Medulla oblongata (tissue), 1 donor: ENCODE measurements at regions not wholly inside any gene's neighbourhood (a gene's known extent, or its start where the extent isn't known, plus 50 kb on each side); places are given as distances from the start of the nearest gene placed in this dataset.

Source experiments
- DNase-seq: peaks from one replicate; pipeline ENCODE4 v3.0.0-alpha.2; 2015; ENCODE audit errors: extremely low spot score

DNA sequence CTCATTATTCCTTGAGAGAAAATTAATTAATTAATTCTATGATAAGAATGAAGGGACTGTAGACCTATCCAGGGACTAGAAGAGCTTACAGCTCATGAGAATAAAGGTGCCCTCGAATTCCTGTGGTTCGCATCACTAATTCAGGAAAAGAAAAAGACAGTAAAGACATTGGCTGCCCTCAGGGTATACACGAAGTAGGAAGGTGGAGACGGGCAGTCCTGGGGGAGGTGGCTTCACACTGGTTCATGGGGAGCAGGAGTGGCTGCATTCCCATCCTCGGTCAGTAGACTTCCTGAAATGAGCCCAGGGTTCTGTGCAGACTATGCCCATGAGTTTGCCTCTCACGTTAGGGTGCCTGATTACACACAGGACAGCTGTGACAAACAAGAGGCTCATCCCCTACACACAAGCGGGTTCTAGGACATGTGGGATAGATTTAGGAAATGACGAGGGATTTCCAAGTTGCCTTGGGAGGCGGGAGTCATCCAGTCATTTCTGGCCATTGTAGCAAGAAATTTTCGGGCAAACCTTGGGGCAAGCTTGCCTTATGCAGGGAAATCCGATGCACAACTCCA, 282.2 kb downstream of the CYP26B1 start:
- no peak for DNase-seq

DNA sequence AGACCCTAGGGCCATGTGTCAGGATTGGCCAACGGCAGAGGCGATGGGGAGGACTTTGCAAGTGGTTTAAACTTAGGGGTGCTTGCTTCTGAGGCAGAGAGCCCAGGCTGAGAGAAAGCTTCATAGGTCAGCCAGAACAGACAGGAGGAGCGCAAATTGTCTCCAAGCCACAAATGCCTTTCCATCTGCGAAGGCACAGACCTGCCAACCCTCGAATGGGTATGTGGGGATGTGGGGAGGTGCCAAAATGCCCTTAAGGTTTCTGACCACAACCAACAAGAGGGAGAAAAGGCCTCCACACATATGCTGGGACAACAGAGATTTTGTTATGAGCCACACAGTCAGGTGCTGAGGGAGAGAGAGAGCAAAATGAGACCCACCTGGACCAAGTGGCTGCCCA, 283.6 kb downstream of the CYP26B1 start:
- no peak for DNase-seq

DNA sequence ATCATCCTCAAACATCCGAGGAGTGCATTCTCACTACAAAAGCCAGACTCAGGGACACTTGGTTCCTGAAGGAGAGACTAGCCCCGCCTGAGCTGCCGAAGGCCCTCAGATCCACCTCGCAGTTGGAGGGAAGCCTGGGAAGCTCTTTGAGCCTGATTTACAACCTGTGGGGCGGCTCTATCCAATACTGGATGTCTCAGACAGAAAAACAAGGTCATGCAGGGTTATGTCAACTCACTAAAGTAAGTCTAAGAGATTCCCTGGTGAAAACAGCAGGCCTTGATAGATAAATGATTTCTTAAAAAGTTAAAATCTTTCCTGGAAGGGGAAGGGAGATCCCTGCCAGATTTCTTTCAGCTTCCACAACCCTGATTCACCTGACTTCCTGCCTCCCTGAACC, 284.3 kb downstream of the CYP26B1 start:
- DNase-seq: no peak

DNA sequence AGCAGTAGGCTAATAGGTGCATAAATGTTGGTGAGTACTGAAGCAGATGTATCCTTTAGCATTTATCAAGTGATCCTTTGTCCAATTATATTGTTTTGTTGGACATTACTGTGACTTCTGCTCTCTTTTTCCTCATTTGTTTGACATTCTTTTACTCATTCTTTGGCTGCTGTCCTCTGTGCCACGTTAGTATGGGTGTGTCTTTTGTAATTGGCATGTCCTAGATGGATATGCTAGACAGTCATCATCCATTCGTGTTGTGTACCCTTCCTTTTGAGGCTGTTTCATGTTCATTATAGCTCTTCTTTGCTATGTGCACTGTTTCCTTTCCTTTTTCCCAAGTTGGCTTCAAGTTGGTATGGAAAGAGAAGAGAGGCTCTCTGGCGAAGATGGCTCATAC, 284.7 kb downstream of the CYP26B1 start:
- no peak for DNase-seq

DNA sequence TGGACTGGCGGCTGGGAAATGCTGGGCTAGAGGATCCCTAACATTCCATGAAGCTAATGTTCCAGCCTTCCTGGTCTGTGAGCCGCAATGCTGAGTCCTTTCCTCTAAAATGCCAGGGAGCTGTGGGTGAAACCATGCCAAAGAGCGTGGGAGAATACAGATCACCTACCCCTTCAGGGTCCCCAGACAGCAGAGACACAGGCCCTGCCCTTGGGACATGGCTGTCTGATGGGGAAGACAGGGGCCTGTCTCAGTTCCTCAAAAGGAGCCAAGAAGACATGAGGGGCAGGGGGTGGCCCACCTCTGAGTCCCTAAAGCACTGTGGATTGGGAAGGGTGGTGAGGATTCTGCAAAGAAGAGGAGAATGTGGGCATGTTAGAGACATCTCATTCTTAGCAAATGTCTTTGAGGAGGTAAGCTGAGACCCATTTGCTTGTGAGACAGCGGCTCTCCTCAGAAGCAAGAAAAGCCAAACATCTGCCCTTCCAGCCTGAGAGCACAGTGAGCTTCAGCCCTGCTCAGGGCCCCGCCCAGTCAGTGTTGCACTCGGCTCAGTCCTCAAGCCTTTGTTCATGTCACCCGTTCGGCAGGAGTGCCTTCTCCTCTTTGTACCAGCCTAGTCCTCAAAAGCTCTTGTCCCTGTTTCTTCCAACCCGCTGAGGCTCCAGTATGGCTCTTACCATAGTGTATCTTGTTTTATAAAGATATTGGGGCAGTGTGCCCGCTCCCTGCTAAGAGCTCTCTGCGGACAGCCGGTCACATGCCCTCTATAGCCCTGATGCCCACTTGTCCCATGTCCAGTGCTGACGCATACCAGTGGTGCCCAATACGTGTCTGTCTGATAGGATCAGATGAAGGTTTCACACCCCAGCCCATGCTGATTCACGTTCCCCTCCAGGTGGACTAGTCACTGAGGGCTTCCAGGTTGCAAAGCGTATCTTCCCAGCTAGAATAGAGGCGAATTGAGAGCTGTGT, 286.2 kb downstream of the CYP26B1 start:
- DNase-seq: no peak

DNA sequence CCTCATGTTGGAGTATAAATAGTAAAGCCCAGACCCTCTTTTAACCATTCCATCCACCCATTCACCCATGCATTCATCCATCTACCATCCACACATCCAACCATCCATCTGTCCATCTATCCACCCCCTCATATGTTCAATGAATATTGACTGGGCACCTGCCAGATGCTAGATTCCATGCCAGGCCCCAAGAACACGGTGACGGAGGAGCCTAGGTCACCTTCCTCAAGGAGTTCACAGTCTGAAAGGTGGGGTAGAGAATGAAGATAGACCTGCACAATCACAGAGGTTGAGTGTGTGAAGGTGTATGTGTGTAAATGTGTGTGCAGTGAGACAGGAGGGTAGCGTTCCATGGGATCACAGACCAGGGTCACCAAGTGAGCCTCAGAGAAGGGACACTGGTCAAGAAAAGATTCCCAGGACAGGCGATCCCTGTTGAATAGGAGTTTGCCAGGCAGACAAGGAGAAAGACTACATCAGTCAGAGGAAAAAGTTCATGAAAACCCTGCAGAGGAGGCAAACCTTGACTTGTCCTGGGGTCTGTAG, 287.2 kb downstream of the CYP26B1 start:
- no peak for DNase-seq

DNA sequence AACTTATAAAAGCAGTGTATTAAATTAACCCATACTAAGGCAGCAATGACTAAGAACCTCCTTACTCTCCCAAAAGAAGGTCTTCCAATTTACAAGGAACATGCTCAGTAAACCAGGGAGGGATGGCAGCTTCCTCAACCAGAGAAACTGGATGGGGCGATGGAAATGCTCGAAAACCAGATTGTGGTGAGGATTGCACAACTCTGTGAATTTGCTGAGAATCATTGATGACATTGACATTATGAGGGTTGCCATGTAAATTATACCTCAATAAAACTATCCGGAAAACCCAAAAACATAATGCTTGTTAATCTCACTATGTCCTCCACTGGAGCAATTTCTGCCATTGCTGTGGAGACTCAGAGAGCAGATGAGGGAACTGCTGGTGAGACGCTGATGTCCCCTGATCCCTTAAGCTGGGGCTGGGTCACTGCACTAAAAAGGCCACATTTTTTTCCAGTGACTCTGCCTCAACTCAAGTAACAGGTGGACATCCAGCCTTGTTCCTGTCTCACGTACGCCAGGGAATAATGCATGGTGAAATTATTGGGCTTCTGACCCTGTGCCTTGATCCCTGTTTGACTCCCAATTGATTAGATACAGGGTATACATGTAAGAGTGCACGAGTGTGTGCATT, 288.3 kb downstream of the CYP26B1 start:
- no peak for DNase-seq

DNA sequence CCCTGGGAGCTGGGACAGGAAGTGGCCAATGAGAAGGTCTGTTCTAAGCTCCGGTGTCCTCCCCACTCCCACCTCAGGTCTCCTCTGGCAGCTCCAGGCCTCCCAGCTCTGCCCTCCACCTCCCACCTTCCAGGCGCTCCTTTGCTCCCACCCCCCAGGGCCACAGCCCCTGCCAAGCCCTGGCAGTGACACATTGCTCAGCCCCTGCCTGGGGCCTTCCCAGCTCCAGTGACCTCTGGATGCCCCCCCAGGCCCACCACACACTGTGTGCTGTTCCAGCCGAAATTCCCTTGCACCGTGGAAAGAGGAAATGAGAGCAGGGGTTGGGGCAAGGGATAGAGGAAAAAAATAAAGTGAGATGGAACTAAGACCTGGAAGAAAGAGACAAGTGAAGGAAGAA, 289.6 kb downstream of the CYP26B1 start:
- no peak for DNase-seq

DNA sequence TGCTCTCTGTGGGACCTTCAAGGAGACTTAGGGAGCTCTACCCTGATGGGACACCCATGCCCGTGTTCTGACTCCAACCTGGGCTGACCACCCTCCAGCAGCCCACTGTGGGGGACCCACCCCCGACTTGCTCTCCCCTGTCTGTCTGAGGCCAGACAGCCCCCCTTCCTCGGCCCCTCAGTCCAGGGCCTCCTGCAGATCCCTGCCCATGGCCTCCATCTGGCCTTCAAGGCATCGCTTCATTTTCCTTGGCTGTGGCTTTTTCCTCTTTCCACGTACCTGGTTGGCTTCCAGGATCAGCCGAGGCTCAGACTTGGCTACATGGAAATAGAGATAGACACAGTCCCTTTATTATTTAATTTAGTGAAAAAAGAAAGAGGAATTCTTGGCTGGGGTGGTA, 290.0 kb downstream of the CYP26B1 start:
- no peak for DNase-seq

DNA sequence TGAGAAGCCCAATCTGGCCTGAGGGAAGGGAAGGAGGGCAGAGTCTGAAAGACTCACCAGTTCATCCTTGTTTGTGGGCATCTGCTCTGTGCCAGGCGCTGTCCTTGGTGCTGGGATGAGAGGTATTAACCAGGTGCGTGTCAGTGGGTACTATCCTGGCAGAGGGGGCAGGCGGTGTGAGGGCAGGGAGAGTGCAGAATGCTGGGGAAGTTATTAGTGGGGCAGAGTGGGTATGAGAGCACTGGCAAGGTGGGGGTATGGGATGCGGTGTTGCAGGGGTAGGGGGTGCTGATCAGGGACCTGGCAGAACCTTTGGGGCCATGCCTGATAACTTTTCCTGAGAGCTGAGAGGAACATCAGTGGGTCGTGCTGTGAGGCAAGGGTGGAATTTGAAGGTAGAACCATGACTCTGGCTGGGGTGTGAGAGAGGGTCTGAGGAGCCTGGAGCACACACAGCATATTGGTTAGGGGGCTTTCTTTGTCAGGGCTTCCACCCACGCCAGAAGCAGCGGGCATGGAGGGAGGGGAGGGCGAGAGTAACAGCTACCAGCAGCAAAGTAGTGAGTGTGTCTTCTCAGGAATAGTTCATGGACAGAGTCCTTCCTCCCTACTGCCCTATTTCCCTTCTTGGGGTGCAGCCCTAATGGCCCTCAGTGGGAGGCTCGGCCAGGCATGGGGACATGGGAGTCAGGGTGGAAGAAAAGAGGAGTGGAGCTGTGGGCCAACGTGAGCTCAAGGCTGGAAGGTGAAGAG, 290.7 kb downstream of the CYP26B1 start:
- no peak for DNase-seq

DNA sequence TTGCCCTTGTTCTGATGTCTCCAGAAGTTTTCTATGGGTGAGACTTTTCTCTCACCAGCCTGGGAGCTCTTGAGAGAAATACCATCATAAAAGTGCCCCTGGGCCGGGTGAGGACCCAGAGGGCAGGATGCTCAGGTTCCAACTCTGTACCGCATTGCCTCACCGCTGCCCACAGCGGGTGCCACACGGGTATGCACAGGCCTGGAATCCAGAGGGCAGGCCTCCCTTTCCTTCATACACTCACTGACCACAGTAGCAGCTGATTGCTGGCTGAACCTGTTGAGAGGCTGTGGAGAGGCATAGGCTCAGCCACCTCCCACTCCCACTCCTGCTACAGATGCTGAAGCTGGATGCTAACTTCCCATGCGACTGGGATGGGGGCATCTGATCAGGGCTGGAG, 293.8 kb downstream of the CYP26B1 start:
- no peak for DNase-seq

DNA sequence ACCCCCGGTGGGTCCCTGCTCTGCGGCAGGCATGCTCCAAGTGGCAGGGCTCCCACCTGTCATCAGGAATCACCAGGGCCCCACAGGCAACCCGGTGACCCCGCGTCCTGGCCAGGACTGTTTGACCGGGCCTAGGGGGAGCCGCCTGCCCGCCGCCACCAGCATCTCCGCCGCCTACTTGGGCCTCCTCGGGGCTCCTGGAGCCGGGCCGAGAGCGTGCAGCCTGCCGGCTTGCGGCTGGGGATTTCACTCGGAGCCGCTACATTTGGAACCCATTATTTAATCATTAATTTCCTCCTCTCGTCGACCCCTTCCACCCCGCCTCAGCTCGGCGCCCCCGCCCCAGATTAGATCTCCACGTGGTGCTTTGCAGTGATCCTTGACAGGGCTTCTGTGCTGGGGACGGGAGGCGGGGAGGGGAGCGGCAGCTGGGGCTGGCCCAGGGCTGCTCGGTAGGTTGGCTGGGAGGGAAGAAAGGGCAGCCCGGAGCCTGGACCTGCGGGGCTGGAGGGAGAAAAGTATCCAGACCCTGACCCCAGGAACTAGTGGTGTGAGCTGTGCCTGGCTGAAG, 295.4 kb downstream of the CYP26B1 start:
- DNase-seq: no peak

DNA sequence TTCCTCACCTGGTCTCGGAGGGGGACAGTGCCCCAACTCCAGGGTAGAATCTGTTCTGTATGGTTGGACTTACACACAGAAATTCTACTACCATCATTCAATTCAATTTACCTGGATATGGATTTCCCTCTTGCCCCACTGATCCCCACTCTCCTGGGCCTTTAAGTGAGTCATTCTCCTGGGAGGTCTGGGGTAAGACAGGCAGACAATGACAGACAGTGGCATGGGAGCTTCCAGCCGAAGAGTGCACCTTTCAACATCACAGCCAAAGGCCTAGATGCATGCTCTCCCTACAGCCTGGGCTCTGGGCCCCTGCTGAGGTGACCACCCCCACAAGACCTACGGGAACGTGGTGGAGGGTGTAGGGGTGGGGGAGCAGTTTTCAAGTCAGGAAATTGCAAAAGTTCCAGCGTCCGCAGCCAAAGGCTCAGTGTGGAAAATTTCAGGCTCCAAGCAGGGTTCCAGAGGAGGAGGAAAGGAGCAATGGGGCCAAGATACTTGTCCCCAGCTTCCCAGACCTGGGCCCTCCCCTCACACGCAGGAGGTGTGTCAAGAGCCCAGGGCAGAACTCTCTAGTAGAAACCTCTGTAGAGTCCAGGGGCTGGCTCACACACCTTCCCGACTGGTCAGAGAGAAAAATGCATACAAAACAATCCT, 296.4 kb downstream of the CYP26B1 start:
- no peak for DNase-seq

DNA sequence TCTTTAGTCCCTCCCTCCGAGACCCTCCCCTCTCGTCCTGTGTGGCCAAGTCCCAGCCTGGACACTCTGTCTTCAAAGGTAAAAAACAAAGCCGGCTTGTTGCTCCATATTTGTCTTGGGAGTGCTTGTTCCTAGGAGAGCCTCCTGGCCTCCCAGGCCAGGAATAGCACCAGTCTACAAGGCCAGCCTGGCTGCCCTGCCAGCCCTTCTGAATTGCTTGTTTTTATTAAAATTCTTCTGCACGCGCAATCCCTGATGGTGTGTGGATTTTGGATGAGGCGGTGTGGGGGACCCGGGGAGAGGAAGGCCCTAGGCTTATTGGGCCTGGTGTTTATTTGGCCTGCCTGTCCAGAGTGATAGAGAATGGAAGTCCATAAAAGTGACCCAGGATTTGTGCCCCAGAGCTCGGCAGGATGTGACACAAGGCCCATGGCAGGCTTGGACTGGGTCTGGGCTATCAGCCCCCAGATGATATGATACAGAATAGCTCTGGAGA, 297.3 kb downstream of the CYP26B1 start:
- DNase-seq: no peak

DNA sequence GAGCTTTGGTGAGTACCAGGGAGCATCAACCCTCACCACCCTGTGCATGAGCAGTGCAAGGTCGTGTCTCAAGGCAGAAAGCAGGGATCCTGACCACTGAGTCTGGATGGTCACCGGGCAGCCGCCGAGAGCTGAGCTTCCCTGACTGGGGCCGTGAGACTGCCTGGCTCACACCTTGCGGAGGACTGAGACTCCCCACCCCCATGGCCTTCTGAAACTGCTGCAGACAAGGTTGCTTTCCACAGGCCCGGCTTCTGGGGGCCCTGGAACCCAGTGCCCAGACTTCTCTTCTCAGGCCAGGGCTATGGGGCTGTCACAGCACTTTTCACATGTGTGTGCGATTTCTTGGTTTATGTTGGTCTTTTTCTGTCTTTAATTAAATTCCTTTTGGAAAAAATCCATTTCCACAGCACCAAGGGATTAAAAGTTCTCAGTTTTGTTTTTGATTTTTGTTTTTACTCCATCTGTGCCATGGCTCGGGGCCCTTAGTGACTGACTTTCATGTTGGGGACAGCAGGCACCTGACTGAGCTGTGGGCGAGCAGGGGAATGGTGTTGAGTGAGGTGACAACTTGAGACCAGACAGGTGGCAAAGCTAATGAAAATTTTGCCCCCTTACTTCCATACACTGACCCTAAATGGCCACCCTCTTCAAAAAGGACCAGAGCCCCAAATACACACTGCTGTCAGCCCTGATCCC, 297.9 kb downstream of the CYP26B1 start:
- no peak for DNase-seq

DNA sequence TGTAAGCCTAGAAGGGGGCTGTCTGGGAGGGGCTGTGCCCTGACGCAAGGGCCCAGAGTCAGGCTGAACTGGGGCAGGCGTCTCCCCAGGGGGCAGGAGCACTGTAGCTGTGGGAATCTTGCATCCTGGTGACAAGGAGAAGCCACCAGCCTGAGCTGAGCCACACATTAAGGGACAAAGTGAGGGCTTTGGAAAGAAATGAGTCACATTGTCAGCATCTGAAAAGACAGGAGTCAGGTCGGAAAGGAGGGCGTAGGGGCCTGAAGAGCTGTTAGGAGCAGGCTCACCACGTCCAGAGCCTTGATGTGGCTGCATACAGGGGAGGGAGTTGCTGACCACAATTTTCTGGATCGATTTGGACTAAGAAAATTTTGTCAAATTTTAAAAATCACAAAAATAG, 298.6 kb downstream of the CYP26B1 start:
- no peak for DNase-seq

DNA sequence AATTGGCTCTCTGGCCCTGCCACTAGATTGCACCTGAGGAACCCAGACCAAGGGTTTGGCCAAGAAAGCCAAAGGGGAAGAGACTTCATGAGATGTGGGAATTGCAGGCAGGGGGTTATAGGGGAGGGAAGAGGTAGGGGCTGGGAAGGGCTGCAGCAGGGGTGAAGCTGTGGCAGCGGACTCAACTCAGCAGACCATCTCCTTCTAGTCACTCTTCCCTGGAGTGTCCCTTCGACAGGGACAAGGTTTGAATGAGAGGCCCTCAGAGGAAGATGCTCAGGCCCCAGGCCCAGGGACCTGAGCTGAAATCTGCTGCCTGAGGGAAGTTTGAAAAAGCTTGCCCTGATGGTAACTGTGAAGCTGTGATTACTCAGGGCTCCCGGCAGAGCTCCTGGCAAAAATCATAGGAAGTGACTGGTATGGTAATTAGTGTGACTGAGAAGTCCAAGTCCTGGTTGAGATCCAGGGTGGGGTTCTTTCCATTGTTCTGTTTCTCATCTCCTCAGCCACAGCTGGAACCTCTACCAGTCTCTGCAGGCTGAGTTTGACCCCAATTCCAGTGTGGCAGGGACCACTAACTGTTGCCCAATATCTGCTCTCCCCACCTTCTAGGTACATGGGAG, 300.9 kb downstream of the CYP26B1 start:
- no peak for DNase-seq

DNA sequence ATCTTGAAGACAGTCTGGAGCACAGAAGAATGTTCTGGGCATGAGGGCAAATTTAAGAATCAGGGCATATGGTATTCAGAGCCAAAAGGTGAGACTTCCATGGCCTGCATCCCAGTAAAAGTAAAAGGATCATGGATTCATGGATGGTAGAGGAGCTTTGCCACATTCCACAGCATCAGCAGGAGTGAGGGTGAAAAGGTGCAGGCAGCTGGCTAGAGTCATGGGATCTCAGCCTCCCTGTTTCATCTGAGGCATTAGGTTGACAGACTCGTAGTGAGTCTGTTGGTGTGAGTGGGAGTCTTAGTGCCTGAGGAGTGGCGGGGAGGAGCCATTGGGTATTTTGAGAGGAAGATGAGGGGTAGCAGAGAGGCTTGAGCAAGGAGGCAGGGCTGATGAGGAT, 301.6 kb downstream of the CYP26B1 start:
- DNase-seq: no peak

DNA sequence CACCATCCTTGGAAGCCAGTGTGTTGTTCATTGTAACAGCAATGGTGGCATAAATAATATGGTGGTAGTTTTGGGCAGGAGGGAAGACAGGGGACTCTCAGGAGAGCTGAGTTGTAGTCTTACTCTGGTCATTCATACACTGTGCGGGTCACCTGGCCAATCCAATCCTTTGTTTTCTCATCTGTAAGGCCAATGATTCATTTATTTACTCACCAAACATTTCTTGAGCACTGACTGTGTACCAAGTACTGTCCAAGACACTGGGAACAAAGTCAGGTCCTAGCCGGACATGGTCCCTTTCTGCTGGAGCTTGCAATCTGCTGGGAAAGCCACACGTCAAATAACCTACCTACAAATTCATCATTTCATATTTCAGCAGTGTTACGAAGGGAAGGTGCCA, 302.7 kb downstream of the CYP26B1 start:
- DNase-seq: no peak

DNA sequence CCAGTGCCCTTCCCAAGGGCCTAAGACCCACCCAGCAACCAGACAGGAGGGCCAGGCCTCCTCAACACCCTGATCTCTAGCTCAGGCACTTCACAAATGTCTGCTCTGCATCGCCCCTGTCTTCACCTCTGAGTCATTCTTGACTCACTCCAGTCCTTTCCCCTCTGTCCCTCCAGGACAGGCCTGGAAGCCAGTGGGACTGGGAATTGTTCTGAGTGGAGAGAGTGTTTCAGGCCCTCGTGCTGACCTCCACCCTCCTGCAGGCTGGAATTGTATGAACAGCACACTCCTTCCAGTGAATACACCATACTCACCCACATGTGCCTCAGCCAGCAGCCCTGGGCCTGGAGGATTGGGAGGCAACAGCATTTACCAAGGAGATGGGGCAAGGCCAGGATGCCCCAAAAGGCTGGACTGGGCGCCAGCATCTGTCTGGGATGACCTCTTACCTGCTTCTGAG, 304.2 kb downstream of the CYP26B1 start:
- DNase-seq: no peak
